ENCODE measurements at regions not wholly inside any gene's neighbourhood (a gene's known extent, or its start where the extent isn't known, plus 50 kb on each side); places are given as distances from the start of the nearest gene placed in this dataset.

DNA sequence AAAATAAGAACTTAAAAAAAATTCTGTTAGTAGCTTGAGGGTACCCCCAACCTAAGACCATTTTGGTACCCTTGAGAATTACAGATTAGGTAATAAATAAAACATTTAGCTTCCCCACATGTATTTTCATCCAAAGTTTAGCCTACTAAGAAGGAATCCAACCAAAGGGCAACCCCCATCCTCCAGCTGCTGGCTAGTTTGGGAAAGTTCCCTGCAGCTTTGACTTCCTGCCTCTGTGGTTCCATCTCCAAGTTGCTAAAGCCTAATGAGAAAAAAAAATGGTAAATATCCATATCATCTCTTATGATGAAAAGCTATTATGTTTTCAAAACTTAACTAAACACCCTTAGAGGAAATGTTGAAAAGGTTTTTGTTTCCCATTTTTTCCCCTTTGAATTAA, 547.2 kb downstream of the ANKRD7 start:
- in situ Hi-C loops (cut with MboI; ENCODE audit: low sequenced_read_pairs, unreplicated experiment): no loop called here
- TF ChIP-seq, protein P1, sequence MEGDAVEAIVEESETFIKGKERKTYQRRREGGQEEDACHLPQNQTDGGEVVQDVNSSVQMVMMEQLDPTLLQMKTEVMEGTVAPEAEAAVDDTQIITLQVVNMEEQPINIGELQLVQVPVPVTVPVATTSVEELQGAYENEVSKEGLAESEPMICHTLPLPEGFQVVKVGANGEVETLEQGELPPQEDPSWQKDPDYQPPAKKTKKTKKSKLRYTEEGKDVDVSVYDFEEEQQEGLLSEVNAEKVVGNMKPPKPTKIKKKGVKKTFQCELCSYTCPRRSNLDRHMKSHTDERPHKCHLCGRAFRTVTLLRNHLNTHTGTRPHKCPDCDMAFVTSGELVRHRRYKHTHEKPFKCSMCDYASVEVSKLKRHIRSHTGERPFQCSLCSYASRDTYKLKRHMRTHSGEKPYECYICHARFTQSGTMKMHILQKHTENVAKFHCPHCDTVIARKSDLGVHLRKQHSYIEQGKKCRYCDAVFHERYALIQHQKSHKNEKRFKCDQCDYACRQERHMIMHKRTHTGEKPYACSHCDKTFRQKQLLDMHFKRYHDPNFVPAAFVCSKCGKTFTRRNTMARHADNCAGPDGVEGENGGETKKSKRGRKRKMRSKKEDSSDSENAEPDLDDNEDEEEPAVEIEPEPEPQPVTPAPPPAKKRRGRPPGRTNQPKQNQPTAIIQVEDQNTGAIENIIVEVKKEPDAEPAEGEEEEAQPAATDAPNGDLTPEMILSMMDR (IDR thresholded peaks at IDR 0.05; ENCODE audit: borderline replicate concordance, control extremely low read depth, extremely low read depth, insufficient read depth, missing control alignments): no peak
- DNase-seq (ENCODE audit: low spot score): no peak

DNA sequence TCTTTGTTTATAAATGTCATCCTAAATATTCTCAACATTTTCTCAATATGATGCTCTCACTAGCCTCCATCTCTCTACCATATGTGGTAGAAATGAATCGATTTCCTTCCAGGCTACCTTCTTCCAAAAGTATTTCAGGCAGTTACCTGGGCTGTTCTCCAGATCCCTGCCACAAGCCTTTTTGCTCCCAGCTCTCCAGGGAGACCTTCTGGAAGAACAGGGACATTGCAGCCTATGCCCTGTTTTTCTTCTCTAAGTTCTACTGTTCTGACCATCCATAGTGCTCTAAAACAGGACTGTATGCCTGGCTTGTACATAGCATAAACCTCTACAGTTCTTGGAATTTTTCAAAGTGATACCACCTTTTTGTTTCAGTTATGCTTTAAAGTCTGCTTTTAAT, 552.8 kb downstream of the ANKRD7 start:
- TF ChIP-seq, protein P1 (IDR thresholded peaks at IDR 0.05; ENCODE audit: borderline replicate concordance, control extremely low read depth, extremely low read depth, insufficient read depth, missing control alignments): no peak
- no peak for DNase-seq (ENCODE audit: low spot score)
- in situ Hi-C loops (cut with MboI; ENCODE audit: low sequenced_read_pairs, unreplicated experiment): no loop called here

DNA sequence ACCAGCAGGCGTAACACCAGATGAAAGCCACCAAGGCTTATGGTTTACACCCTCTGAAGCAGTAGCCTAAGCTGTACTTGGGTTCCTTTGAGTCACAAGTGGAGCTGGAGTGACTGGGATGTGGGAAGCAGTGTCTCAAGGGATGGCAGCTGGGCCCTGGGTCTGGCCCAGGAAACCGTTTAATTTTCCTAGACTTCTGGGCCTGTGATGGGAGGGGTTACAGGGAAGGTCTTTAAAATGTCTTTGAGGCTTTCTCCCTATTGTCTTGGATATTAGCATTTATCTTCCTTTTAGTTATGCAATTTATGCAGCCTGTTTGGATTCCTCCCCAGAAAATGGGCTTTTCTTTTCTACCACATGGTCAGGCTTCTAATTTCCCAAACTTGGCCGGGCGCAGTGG, 568.2 kb downstream of the ANKRD7 start:
- TF ChIP-seq, protein P1 (IDR thresholded peaks at IDR 0.05; ENCODE audit: borderline replicate concordance, control extremely low read depth, extremely low read depth, insufficient read depth, missing control alignments): no peak
- in situ Hi-C loops (cut with MboI; ENCODE audit: low sequenced_read_pairs, unreplicated experiment): no loop called here
- no peak for DNase-seq (ENCODE audit: low spot score)

DNA sequence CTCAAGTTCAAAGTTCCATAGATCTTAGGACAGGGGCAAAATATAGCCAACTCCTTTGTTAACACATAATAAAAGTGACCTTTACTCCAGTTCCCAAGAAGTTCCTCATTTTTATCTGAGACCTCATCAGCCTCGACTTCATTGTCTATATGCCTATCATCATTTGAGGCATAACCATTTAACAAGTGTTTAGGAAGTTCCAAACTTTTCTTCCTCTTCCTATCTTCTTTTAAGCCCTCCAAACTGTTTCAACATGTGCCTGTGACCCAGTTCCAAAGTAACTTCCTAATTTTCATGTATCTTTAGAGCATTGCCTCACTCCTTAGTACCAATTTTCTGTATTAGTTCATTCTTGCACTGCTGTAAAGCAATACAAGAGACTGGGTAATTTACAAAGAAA, 569.1 kb downstream of the ANKRD7 start:
- in situ Hi-C loops (cut with MboI; ENCODE audit: low sequenced_read_pairs, unreplicated experiment): no loop called here

DNA sequence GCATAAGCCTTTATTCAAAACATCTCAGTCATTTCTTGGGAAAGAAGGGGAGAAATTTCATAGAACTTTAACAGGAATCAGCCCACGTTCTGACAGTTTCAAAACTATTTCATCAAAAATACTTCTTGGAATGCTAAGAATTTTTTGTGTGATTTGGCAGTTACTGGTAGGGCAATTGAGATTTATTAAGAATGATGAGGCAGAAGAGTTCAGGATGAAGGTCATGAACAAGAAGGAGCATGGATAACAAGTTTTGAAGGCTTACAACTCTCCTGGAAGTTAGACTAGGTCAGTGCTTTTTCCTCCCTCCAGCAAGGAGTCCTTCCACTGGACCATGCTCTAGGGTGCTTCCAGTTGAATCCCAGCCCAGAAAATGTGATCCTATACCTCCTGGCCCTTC, 569.9 kb downstream of the ANKRD7 start:
- no peak for DNase-seq (ENCODE audit: low spot score)
- TF ChIP-seq, protein P1 (IDR thresholded peaks at IDR 0.05; ENCODE audit: borderline replicate concordance, control extremely low read depth, extremely low read depth, insufficient read depth, missing control alignments): no peak
- in situ Hi-C loops (cut with MboI; ENCODE audit: low sequenced_read_pairs, unreplicated experiment): no loop called here

More for the DNA sequence above, 569.1 kb downstream of the ANKRD7 start:
- TF ChIP-seq, protein P1 (IDR thresholded peaks at IDR 0.05; ENCODE audit: borderline replicate concordance, control extremely low read depth, extremely low read depth, insufficient read depth, missing control alignments): no peak
- no peak for DNase-seq (ENCODE audit: low spot score)

DNA sequence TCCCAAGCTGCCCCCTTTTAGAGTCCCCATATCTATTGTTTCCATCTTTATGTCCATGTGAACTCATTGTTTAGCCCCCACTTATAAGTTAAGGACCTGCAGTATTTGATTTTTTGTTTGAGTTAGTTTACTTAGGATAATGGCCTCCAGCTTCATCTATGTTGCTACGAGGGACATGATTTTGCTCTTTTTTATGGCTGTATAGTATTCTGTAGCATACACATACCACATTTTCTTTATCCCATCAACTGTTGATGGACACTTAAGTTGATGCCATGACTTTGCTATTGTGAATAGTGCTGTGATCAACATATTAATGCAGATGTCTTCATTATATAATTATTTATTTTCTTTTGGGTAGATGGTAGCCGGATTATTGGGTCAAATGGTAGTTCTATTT, 576.9 kb downstream of the ANKRD7 start:
- DNase-seq (ENCODE audit: low spot score): no peak
- in situ Hi-C loops (cut with MboI; ENCODE audit: low sequenced_read_pairs, unreplicated experiment): no loop called here
- TF ChIP-seq, protein P1 (IDR thresholded peaks at IDR 0.05; ENCODE audit: borderline replicate concordance, control extremely low read depth, extremely low read depth, insufficient read depth, missing control alignments): no peak

DNA sequence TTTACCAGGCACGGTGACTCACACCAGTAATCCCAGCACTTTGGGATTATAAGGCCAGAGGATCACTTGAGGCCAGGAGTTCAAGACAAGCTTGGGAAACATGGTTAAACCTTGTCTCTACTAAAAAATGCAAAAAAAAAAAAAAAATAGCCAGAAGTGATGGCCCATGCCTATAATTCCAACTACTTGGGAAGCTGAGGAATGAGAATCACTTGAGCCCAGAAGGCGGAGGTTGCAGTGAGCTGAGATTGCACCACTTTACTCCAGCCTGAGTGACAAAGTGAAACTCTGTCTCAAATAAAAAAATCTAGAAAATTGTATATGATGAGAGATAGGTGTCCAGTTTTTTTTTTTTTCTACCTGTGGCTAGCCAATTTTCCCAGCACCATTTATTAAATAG, 578.2 kb downstream of the ANKRD7 start:
- DNase-seq (ENCODE audit: low spot score): no peak
- TF ChIP-seq, protein P1 (IDR thresholded peaks at IDR 0.05; ENCODE audit: borderline replicate concordance, control extremely low read depth, extremely low read depth, insufficient read depth, missing control alignments): no peak
- in situ Hi-C loops (cut with MboI; ENCODE audit: low sequenced_read_pairs, unreplicated experiment): no loop called here

Data from GM13976 (cell line).